Karpas-422 (cell line): ENCODE measurements at regions not wholly inside any gene's neighbourhood (a gene's known extent, or its start where the extent isn't known, plus 50 kb on each side); places are given as distances from the start of the nearest gene placed in this dataset.

Source experiments
- DNase-seq: peaks from one replicate; pipeline ENCODE4 v3.0.0-alpha.2; 2015
- H2AFZ ChIP-seq: fragments of 200-600 bp; sonication (generic); 2 replicates; pipeline ENCODE4 v1.6.1; 2014; ENCODE audit warnings: antibody characterized with exemption, low read length, mixed read lengths
- H3K27ac ChIP-seq: fragments of 200-600 bp; sonication (generic); 2 replicates; pipeline ENCODE4 v1.5.1; 2014; ENCODE audit warnings: mild to moderate bottlenecking, low read length, moderate library complexity
- H3K27me3 ChIP-seq: fragments of 200-600 bp; sonication (generic); 2 replicates; pipeline ENCODE4 v1.6.1; 2014; ENCODE audit warnings: low read length, mixed read lengths
- H3K36me3 ChIP-seq: fragments of 200-600 bp; sonication (generic); 2 replicates; pipeline ENCODE4 v1.6.1; 2014; ENCODE audit warnings: low read length, mixed read lengths; ENCODE audit not compliant: insufficient read depth
- H3K4me1 ChIP-seq: fragments of 200-600 bp; sonication (generic); 2 replicates; pipeline ENCODE4 v1.6.1; 2014; ENCODE audit warnings: mild to moderate bottlenecking, low read length, mixed read lengths
- H3K4me2 ChIP-seq: fragments of 200-600 bp; sonication (generic); 2 replicates; pipeline ENCODE4 v1.6.1; 2014; ENCODE audit warnings: low read length, low read depth, mild to moderate bottlenecking; ENCODE audit not compliant: poor library complexity, severe bottlenecking
- H3K4me3 ChIP-seq: fragments of 200-600 bp; sonication (generic); 2 replicates; pipeline ENCODE4 v1.5.1; 2014; ENCODE audit warnings: mild to moderate bottlenecking, antibody characterized with exemption, low read length, mixed read lengths
- H3K79me2 ChIP-seq: fragments of 200-600 bp; sonication (generic); 2 replicates; pipeline ENCODE4 v1.6.1; 2014; ENCODE audit warnings: mild to moderate bottlenecking, low read length, mixed read lengths
- H3K9ac ChIP-seq: fragments of 200-600 bp; sonication (generic); 2 replicates; pipeline ENCODE4 v1.6.0; 2014; ENCODE audit warnings: low read length
- H3K9me2 ChIP-seq: fragments of 200-600 bp; sonication (generic), shearing (Covaris generic); replicated peaks from 2 replicates; pipeline ENCODE4 v1.6.0; 2014; ENCODE audit warnings: mild to moderate bottlenecking, low read length, moderate library complexity; ENCODE audit not compliant: insufficient read depth
- H3K9me3 ChIP-seq: fragments of 300-700, 200-600 bp; sonication (generic); 2 replicates; pipeline ENCODE4 v1.6.1; 2014; ENCODE audit warnings: low read length, mixed read lengths
- H4K20me1 ChIP-seq: fragments of 200-600 bp; sonication (generic); 2 replicates; pipeline ENCODE4 v1.6.1; 2014; ENCODE audit warnings: mild to moderate bottlenecking, antibody characterized with exemption, low read length, low read depth; ENCODE audit not compliant: insufficient read depth

GRCh38 chr7:145665499-145666258 is 450.9 kb upstream of the CNTNAP2 start:
- H3K36me3 ChIP-seq: no peaks in the 10 kb centered on the region
- H3K9me2 ChIP-seq: no peaks in the 10 kb centered on the region
- no peak overlapping the region for H3K4me2 ChIP-seq
- no peaks in the 10 kb centered on the region for H4K20me1 ChIP-seq
- H2AFZ ChIP-seq: no peak overlapping the region
- H3K79me2 ChIP-seq: no peaks in the 10 kb centered on the region
- peaks cover 17% of the 10 kb centered on the region for H3K9me3 ChIP-seq
- no peak overlapping the region for H3K4me3 ChIP-seq
- H3K4me1 ChIP-seq: no peaks in the 10 kb centered on the region
- no peak for DNase-seq
- no peaks in the 10 kb centered on the region for H3K27me3 ChIP-seq
- no peak overlapping the region for H3K9ac ChIP-seq
- no peak overlapping the region for H3K27ac ChIP-seq

GRCh38 chr7:145655666-145656065 is 460.9 kb upstream of the CNTNAP2 start:
- Histone ChIP-seq H3K79me2 (no peaks in the 10 kb centered on the region), H2AFZ (no peak overlapping the region), H4K20me1 (no peaks in the 10 kb centered on the region)

GRCh38 chr7:145645135-145645515 is 471.5 kb upstream of the CNTNAP2 start:
- Histone ChIP-seq H2AFZ (no peak overlapping the region), H3K4me1 (no peaks in the 10 kb centered on the region), H3K27me3 (no peaks in the 10 kb centered on the region), H3K9me2 (no peaks in the 10 kb centered on the region), H3K79me2 (no peaks in the 10 kb centered on the region), H3K4me2 (no peak overlapping the region), H3K9me3 (peaks cover 28% of the 10 kb centered on the region), H3K9ac (no peak overlapping the region), H4K20me1 (no peaks in the 10 kb centered on the region), H3K36me3 (no peaks in the 10 kb centered on the region), H3K27ac (no peak overlapping the region), H3K4me3 (no peak overlapping the region)
- no peak for DNase-seq

More at GRCh38 chr7:145655666-145656065, 460.9 kb upstream of the CNTNAP2 start:
- Histone ChIP-seq H3K4me1 (no peaks in the 10 kb centered on the region), H3K9me3 (peaks cover 10% of the 10 kb centered on the region), H3K9me2 (no peaks in the 10 kb centered on the region), H3K4me3 (no peak overlapping the region), H3K9ac (no peak overlapping the region), H3K27ac (no peak overlapping the region), H3K4me2 (no peak overlapping the region), H3K36me3 (no peaks in the 10 kb centered on the region), H3K27me3 (no peaks in the 10 kb centered on the region)
- DNase-seq: no peak

- Histone ChIP-seq H2AFZ (no peak overlapping the region), H3K9ac (no peak overlapping the region), H3K79me2 (no peaks in the 10 kb centered on the region)
Observed at GRCh38 chr7:145644426-145645134, 472.0 kb upstream of the CNTNAP2 start.

GRCh38 chr7:145643981-145644380 is 472.6 kb upstream of the CNTNAP2 start:
- DNase-seq: no peak
- H3K27me3 ChIP-seq: no peaks in the 10 kb centered on the region
- no peak overlapping the region for H3K4me3 ChIP-seq
- H3K4me1 ChIP-seq: no peaks in the 10 kb centered on the region
- H3K4me2 ChIP-seq: no peak overlapping the region
- no peak overlapping the region for H3K9ac ChIP-seq
- no peak overlapping the region for H3K27ac ChIP-seq
- H3K36me3 ChIP-seq: no peaks in the 10 kb centered on the region
- H3K9me3 ChIP-seq: peaks cover 28% of the 10 kb centered on the region
- H3K79me2 ChIP-seq: no peaks in the 10 kb centered on the region
- H3K9me2 ChIP-seq: no peaks in the 10 kb centered on the region
- no peak overlapping the region for H2AFZ ChIP-seq
- H4K20me1 ChIP-seq: no peaks in the 10 kb centered on the region

More at GRCh38 chr7:145644426-145645134, 472.0 kb upstream of the CNTNAP2 start:
- Histone ChIP-seq H3K36me3 (no peaks in the 10 kb centered on the region), H3K27me3 (no peaks in the 10 kb centered on the region), H3K4me2 (no peak overlapping the region), H3K9me3 (peaks cover 28% of the 10 kb centered on the region), H3K4me1 (no peaks in the 10 kb centered on the region), H3K4me3 (no peak overlapping the region), H4K20me1 (no peaks in the 10 kb centered on the region), H3K27ac (no peak overlapping the region), H3K9me2 (no peaks in the 10 kb centered on the region)
- no peak for DNase-seq

- Histone ChIP-seq H2AFZ (no peak overlapping the region), H3K27ac (no peak overlapping the region), H3K27me3 (no peaks in the 10 kb centered on the region), H3K9ac (no peak overlapping the region), H3K79me2 (no peaks in the 10 kb centered on the region), H3K9me2 (no peaks in the 10 kb centered on the region), H3K4me2 (no peak overlapping the region), H3K4me3 (no peak overlapping the region), H3K36me3 (no peaks in the 10 kb centered on the region), H4K20me1 (no peaks in the 10 kb centered on the region), H3K9me3 (peaks cover 5% of the 10 kb centered on the region), H3K4me1 (no peaks in the 10 kb centered on the region)
- no peak for DNase-seq
Observed at GRCh38 chr7:145633513-145633912, 483.1 kb upstream of the CNTNAP2 start.

GRCh38 chr7:145624618-145625017 is 492.0 kb upstream of the CNTNAP2 start:
- DNase-seq: no peak
- no peaks in the 10 kb centered on the region for H3K4me1 ChIP-seq
- no peaks in the 10 kb centered on the region for H3K36me3 ChIP-seq
- peaks cover 27% of the 10 kb centered on the region for H3K9me3 ChIP-seq
- no peak overlapping the region for H3K9ac ChIP-seq
- no peak overlapping the region for H3K4me2 ChIP-seq
- H3K79me2 ChIP-seq: no peaks in the 10 kb centered on the region
- H3K27ac ChIP-seq: no peak overlapping the region
- no peaks in the 10 kb centered on the region for H4K20me1 ChIP-seq
- H3K4me3 ChIP-seq: no peak overlapping the region
- H2AFZ ChIP-seq: no peak overlapping the region
- no peaks in the 10 kb centered on the region for H3K27me3 ChIP-seq
- no peaks in the 10 kb centered on the region for H3K9me2 ChIP-seq

- Histone ChIP-seq H3K9ac (no peak overlapping the region), H3K4me3 (no peak overlapping the region), H2AFZ (no peak overlapping the region), H3K9me3 (peaks cover 7% of the 10 kb centered on the region), H3K79me2 (no peaks in the 10 kb centered on the region), H3K4me1 (no peaks in the 10 kb centered on the region), H3K9me2 (no peaks in the 10 kb centered on the region), H3K4me2 (no peak overlapping the region), H3K27me3 (no peaks in the 10 kb centered on the region), H4K20me1 (no peaks in the 10 kb centered on the region), H3K36me3 (no peaks in the 10 kb centered on the region), H3K27ac (no peak overlapping the region)
- no peak for DNase-seq
Observed at GRCh38 chr7:145605963-145606362, 510.6 kb upstream of the CNTNAP2 start.
